Panc1 (cell line): ENCODE measurements at regions not wholly inside any gene's neighbourhood (a gene's known extent, or its start where the extent isn't known, plus 50 kb on each side); places are given as distances from the start of the nearest gene placed in this dataset.
A peak's percentile ranks its signal among the peaks of the same experiment; 100 is the strongest.

Experiments
- ATAC-seq: fragments of 200-7000 bp; cut with Tn5 transposase; 2 replicates; pipeline ENCODE4 v1.9.1; 2020; ENCODE audit warnings: mild to moderate bottlenecking, moderate library complexity
- BruUV-seq: library from RNA; stranded (reverse); fragments of 400-500 nt; replicated peaks from 2 replicates; lab custom pipeline; 2021; lab: Mats Ljungman, UMichigan
- CTCF ChIA-PET: fragments of 300-600 bp; sonication (Branson Sonifier 250); formaldehyde crosslinking; loops from one replicate; lab custom pipeline; 2022; ENCODE audit warnings: antibody characterized with exemption; lab: Charles Lee
- POLR2A ChIA-PET: fragments of 300-600 bp; sonication (Branson Sonifier 250); formaldehyde crosslinking; loops from one replicate; lab custom pipeline; 2022; ENCODE audit warnings: antibody characterized with exemption; lab: Charles Lee
- DNase-seq: peaks from one replicate; pipeline ENCODE4 v3.0.0-alpha.2; 2010; ENCODE audit warnings: low read depth, low spot score
- H3K27ac ChIP-seq: 2 replicates; pipeline ENCODE4 v1.5.1; 2011; ENCODE audit warnings: mild to moderate bottlenecking, low read length, inconsistent platforms
- H3K27me3 ChIP-seq: fragments of 200-500 bp; sonication (Bioruptor generic); 2 replicates; pipeline ENCODE4 v1.6.0; 2014; ENCODE audit warnings: low read length, inconsistent platforms; ENCODE audit not compliant: control insufficient read depth, insufficient read depth
- H3K36me3 ChIP-seq: fragments of 200-500 bp; sonication (Bioruptor generic); 2 replicates; pipeline ENCODE4 v1.5.1; 2014; ENCODE audit warnings: inconsistent platforms, mild to moderate bottlenecking, low read length, moderate library complexity; ENCODE audit not compliant: control insufficient read depth, insufficient read depth
- H3K4me1 ChIP-seq: 2 replicates; pipeline ENCODE4 v1.5.1; 2011; ENCODE audit warnings: inconsistent platforms, mild to moderate bottlenecking, low read length, moderate library complexity; ENCODE audit not compliant: control insufficient read depth, insufficient read depth
- H3K4me3 ChIP-seq, 2 experiments: 2 replicates each; pipeline ENCODE4 v1.5.1; 2011 to 2012; ENCODE audit warnings: low read depth in 2 of 2, low read length in 2 of 2, mild to moderate bottlenecking in 2 of 2, inconsistent platforms in 1 of 2, moderate library complexity in 1 of 2
- H3K9me3 ChIP-seq: fragments of 200-500 bp; sonication (Bioruptor generic); 2 replicates; pipeline ENCODE4 v1.5.1; 2014; ENCODE audit warnings: low read depth, mild to moderate bottlenecking, inconsistent platforms, low read length, moderate library complexity; ENCODE audit not compliant: control insufficient read depth, insufficient read depth
- CTCF ChIP-seq: fragments of 450-650 bp; IDR thresholded peaks from 2 replicates; pipeline ENCODE4 v1.5.1; 2017; ENCODE audit warnings: mild to moderate bottlenecking
- POLR2AphosphoS5 ChIP-seq: IDR thresholded peaks from 2 replicates; pipeline ENCODE4 v1.6.1; 2012; ENCODE audit warnings: mild to moderate bottlenecking, low read depth, low read length, moderate library complexity
- REST ChIP-seq, 2 experiments: IDR thresholded peaks; 2 replicates each; pipeline ENCODE4 v1.6.1; 2011 to 2012; ENCODE audit warnings: low read depth in 2 of 2, control low read depth in 1 of 2, low read length in 1 of 2, mild to moderate bottlenecking in 1 of 2, moderate library complexity in 1 of 2; ENCODE audit not compliant: insufficient read depth in 1 of 2
- SIN3A ChIP-seq: IDR thresholded peaks from 2 replicates; pipeline ENCODE4 v1.6.1; 2012; ENCODE audit warnings: low read depth, mild to moderate bottlenecking, low read length, moderate library complexity, borderline replicate concordance; ENCODE audit not compliant: insufficient read depth
- TCF7L2 ChIP-seq: IDR thresholded peaks from 2 replicates; pipeline ENCODE4 v1.6.1; 2011; ENCODE audit warnings: mild to moderate bottlenecking, low read depth, low read length, inconsistent platforms
- in situ Hi-C: cut with HindIII; loops from 2 replicates; pipeline ENCODE4 v1.10.0; 2016; ENCODE audit warnings: low sequenced_read_pairs, low pct_unique_long_range_greater_than_20kb
- intact Hi-C: fragments of 100-400 bp; cut with micrococcal nuclease; formaldehyde crosslinking; loops from one replicate; pipeline ENCODE4 v1.10.0; 2022; ENCODE audit not compliant: unreplicated experiment

GRCh38 chr11:43579919-43580276 is 100.6 kb upstream of the HSD17B12 start:
- DNase-seq (no peak), ATAC-seq (peak; percentile 19)
- BruUV-seq = no TSS peak
- CTCF ChIA-PET = interaction anchor here (1.2 kb wide), 1 partner anchor 14 kb away, joined by 4 read pairs; no protein-coding TSS in a partner anchor
- Histone ChIP-seq H3K4me1 (peaks cover 29% of the 10 kb centered on the region), H3K27me3 (peaks cover 47% of the 10 kb centered on the region), H3K4me3 (peak overlapping the region; percentile 57 to 67), H3K9me3 (no peaks in the 10 kb centered on the region), H3K36me3 (no peaks in the 10 kb centered on the region), H3K27ac (no peak overlapping the region)
- intact Hi-C loops (loop anchor here (5.0 kb wide), 1 partner anchor 232 kb away; no protein-coding TSS in a partner anchor), in situ Hi-C loops (no loop called here)
- TF ChIP-seq TCF7L2 (no peak), REST (IDR thresholded peaks at IDR 0.05; ENCODE audit: insufficient read depth in 1 of 2, low read depth in 2 of 2, low read length in 1 of 2) (no peak), POLR2AphosphoS5 (no peak), CTCF (no peak), SIN3A (no peak)
- POLR2A ChIA-PET = no interaction called here

- no peak for DNase-seq
- Histone ChIP-seq H3K36me3 (no peaks in the 10 kb centered on the region), H3K4me3 (peak overlapping the region; percentile 37 to 67), H3K27me3 (peaks cover 38% of the 10 kb centered on the region), H3K9me3 (no peaks in the 10 kb centered on the region), H3K4me1 (peaks cover 21% of the 10 kb centered on the region), H3K27ac (no peak overlapping the region)
- intact Hi-C loops (no loop called here), in situ Hi-C loops (no loop called here)
- ChIA-PET CTCF (interaction anchor here (0.6 to 1.2 kb wide), 3 partner anchors 13 to 77 kb away, joined by 3 to 4 read pairs (median 3); no protein-coding TSS in a partner anchor), POLR2A (interaction anchor here (0.6 kb wide), 1 partner anchor 20 kb away, joined by 5 read pairs; no protein-coding TSS in a partner anchor)
- ATAC-seq = no peak
- TF ChIP-seq POLR2AphosphoS5 (no peak), TCF7L2 (no peak), REST (IDR thresholded peaks at IDR 0.05; ENCODE audit: insufficient read depth in 1 of 2, low read depth in 2 of 2, low read length in 1 of 2) (no peak), CTCF (no peak), SIN3A (no peak)
- BruUV-seq = no TSS peak
Measured at GRCh38 chr11:43580735-43581369, 99.7 kb upstream of the HSD17B12 start.
